Thymus (tissue), 11 donors: ENCODE measurements at regions not wholly inside any gene's neighbourhood (a gene's known extent, or its start where the extent isn't known, plus 50 kb on each side); places are given as distances from the start of the nearest gene placed in this dataset.

Experiments used
- DNase-seq, 9 donors: peaks; one replicate each; pipeline ENCODE4 v3.0.0-alpha.2; 2013; ENCODE audit warnings: low spot score in 9 of 9, low read depth in 6 of 9, missing footprints in 1 of 9
- H3K27ac ChIP-seq, 2 donors: one replicate each; pipeline ENCODE4 v1.5.1; 2013; ENCODE audit warnings: control low read depth in 1 of 2, low read depth in 1 of 2, low read length in 1 of 2, mild to moderate bottlenecking in 1 of 2, moderate library complexity in 1 of 2
- H3K27me3 ChIP-seq, 2 donors: one replicate each; pipeline ENCODE4 v1.5.1; 2013; ENCODE audit warnings: low read length in 1 of 2; ENCODE audit not compliant: control insufficient read depth in 2 of 2, insufficient read depth in 1 of 2
- H3K36me3 ChIP-seq, 2 donors: one replicate each; pipeline ENCODE4 v1.5.1; 2013; ENCODE audit warnings: low read length in 1 of 2, mild to moderate bottlenecking in 1 of 2, moderate library complexity in 1 of 2; ENCODE audit not compliant: control insufficient read depth in 2 of 2, insufficient read depth in 2 of 2
- H3K4me1 ChIP-seq, 2 donors: one replicate each; pipeline ENCODE4 v1.5.1; 2013; ENCODE audit warnings: low read length in 2 of 2; ENCODE audit not compliant: control insufficient read depth in 2 of 2, insufficient read depth in 2 of 2
- H3K4me3 ChIP-seq, 2 donors: one replicate each; pipeline ENCODE4 v1.5.1; 2013; ENCODE audit warnings: low read length in 2 of 2, control low read depth in 1 of 2, mild to moderate bottlenecking in 1 of 2
- H3K9me3 ChIP-seq, 2 donors: one replicate each; pipeline ENCODE4 v1.5.1; 2013; ENCODE audit warnings: low read length in 1 of 2, mild to moderate bottlenecking in 1 of 2; ENCODE audit not compliant: control insufficient read depth in 2 of 2, insufficient read depth in 1 of 2
- WGBS: extraction: QIAGEN DNeasy Blood & Tissue Kit; methylation state at CpG from one replicate; pipeline ENCODE4 v1.1.7; 2013; 5-methylcytosine and 5-hydroxymethylcytosine counted together
- donor health status: healthy.

- H3K36me3 ChIP-seq: no peaks in the 10 kb centered on the region
- H3K4me1 ChIP-seq: no peaks in the 10 kb centered on the region
- H3K27me3 ChIP-seq: peaks cover 0 to 2% of the 10 kb centered on the region in 2 donors
- no peak overlapping the region for H3K27ac ChIP-seq
- no peak overlapping the region for H3K4me3 ChIP-seq
- 95% methylated on average over 1 of the region's 1 CpG for WGBS
- no peaks in the 10 kb centered on the region for H3K9me3 ChIP-seq
- DNase-seq: no peak
Observed at GRCh38 chr11:32039149-32039548, 51.7 kb upstream of the RCN1 start.

GRCh38 chr11:32034680-32035079, 56.2 kb upstream of the RCN1 start:
- Histone ChIP-seq H3K4me1 (no peaks in the 10 kb centered on the region), H3K4me3 (no peak overlapping the region), H3K9me3 (no peaks in the 10 kb centered on the region), H3K27ac (no peak overlapping the region), H3K27me3 (no peaks in the 10 kb centered on the region), H3K36me3 (no peaks in the 10 kb centered on the region)
- DNase-seq: no peak
- 96% methylated on average over 2 of the region's 2 CpGs for WGBS

- no peak overlapping the region for H3K4me3 ChIP-seq
- H3K27me3 ChIP-seq: no peaks in the 10 kb centered on the region
- H3K36me3 ChIP-seq: no peaks in the 10 kb centered on the region
- no peaks in the 10 kb centered on the region for H3K9me3 ChIP-seq
- no peak overlapping the region for H3K27ac ChIP-seq
- WGBS: 98% methylated on average over 1 of the region's 1 CpG
- DNase-seq: no peak
- H3K4me1 ChIP-seq: no peaks in the 10 kb centered on the region
Observed at GRCh38 chr11:32034149-32034548, 56.7 kb upstream of the RCN1 start.

- 86% methylated on average over 6 of the region's 6 CpGs for WGBS
- H3K27ac ChIP-seq: no peak overlapping the region
Observed at GRCh38 chr11:32033491-32033890, 57.4 kb upstream of the RCN1 start.

GRCh38 chr11:32033067-32033466, 57.8 kb upstream of the RCN1 start:
- 87% methylated on average over 2 of the region's 2 CpGs for WGBS

More at GRCh38 chr11:32033491-32033890, 57.4 kb upstream of the RCN1 start:
- Histone ChIP-seq H3K9me3 (no peaks in the 10 kb centered on the region), H3K4me1 (no peaks in the 10 kb centered on the region), H3K36me3 (no peaks in the 10 kb centered on the region), H3K4me3 (no peak overlapping the region), H3K27me3 (no peaks in the 10 kb centered on the region)
- DNase-seq: no peak

GRCh38 chr11:32032478-32032877, 58.4 kb upstream of the RCN1 start:
- Histone ChIP-seq H3K27ac (no peak overlapping the region), H3K27me3 (no peaks in the 10 kb centered on the region), H3K36me3 (no peaks in the 10 kb centered on the region), H3K4me3 (no peak overlapping the region), H3K9me3 (no peaks in the 10 kb centered on the region), H3K4me1 (no peaks in the 10 kb centered on the region)
- 71% methylated on average over 4 of the region's 4 CpGs for WGBS
- DNase-seq: no peak

More at GRCh38 chr11:32033067-32033466, 57.8 kb upstream of the RCN1 start:
- Histone ChIP-seq H3K27me3 (no peaks in the 10 kb centered on the region), H3K27ac (no peak overlapping the region), H3K9me3 (no peaks in the 10 kb centered on the region), H3K4me3 (no peak overlapping the region), H3K4me1 (no peaks in the 10 kb centered on the region), H3K36me3 (no peaks in the 10 kb centered on the region)
- no peak for DNase-seq

GRCh38 chr11:32032052-32032451, 58.8 kb upstream of the RCN1 start:
- no peaks in the 10 kb centered on the region for H3K4me1 ChIP-seq
- H3K4me3 ChIP-seq: no peak overlapping the region
- DNase-seq: no peak
- H3K27me3 ChIP-seq: no peaks in the 10 kb centered on the region
- H3K27ac ChIP-seq: no peak overlapping the region
- no peaks in the 10 kb centered on the region for H3K9me3 ChIP-seq
- H3K36me3 ChIP-seq: no peaks in the 10 kb centered on the region
- 94% methylated on average over 1 of the region's 1 CpG for WGBS

- H3K27ac ChIP-seq: no peak overlapping the region
- DNase-seq: no peak
- no peaks in the 10 kb centered on the region for H3K36me3 ChIP-seq
- H3K27me3 ChIP-seq: no peaks in the 10 kb centered on the region
- no peaks in the 10 kb centered on the region for H3K4me1 ChIP-seq
- WGBS: 95% methylated on average over 10 of the region's 10 CpGs
- H3K4me3 ChIP-seq: no peak overlapping the region
- no peaks in the 10 kb centered on the region for H3K9me3 ChIP-seq
Observed at GRCh38 chr11:32030875-32031503, 59.9 kb upstream of the RCN1 start.

GRCh38 chr11:32029721-32030120, 61.2 kb upstream of the RCN1 start:
- WGBS: 96% methylated on average over 4 of the region's 4 CpGs
- Histone ChIP-seq H3K27ac (no peak overlapping the region), H3K36me3 (no peaks in the 10 kb centered on the region), H3K4me1 (no peaks in the 10 kb centered on the region), H3K27me3 (no peaks in the 10 kb centered on the region), H3K4me3 (no peak overlapping the region), H3K9me3 (no peaks in the 10 kb centered on the region)
- DNase-seq: no peak
